ENCODE measurements at regions not wholly inside any gene's neighbourhood (a gene's known extent, or its start where the extent isn't known, plus 50 kb on each side); places are given as distances from the start of the nearest gene placed in this dataset.

DNA sequence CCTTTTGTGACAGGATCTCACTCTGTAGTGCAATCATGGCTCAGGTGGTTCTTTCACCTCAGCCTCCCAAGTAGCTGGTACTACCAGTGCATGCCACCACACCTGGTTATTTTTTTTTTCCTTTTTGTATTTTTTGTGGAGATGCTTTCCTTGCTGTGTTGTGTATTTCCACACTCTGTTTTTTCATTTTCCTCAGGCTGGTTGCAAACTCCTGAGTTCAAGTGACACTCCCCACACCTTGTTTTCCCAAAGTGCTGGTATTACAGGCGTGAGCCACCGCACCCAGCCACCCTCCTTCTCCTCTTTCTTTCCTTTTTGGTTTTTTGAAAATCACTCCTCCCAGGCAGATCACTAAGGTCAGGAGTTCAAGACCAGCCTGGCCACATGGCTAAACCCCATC lies 65.0 kb downstream of the MYCN start:
- H3K9ac ChIP-seq (ENCODE audit: extremely low read depth, insufficient read length, low read length), result no peak overlapping the region
- no peak overlapping the region for H3K4ac ChIP-seq (ENCODE audit: low read depth, low read length)
- Mint-ChIP-seq H3K27me3 (ENCODE audit: low read depth) (peaks cover 7% of the 10 kb centered on the region), H3K4me3 (no peak overlapping the region), H3K4me1 (peaks cover 7 to 9% of the 10 kb centered on the region in 2 experiments), H3K9me3 (peaks cover 4 to 7% of the 10 kb centered on the region in 2 experiments; a peak in 3 of 5 replicates), H3K27ac (no peak overlapping the region), H3K36me3 (ENCODE audit: insufficient read depth in 1 of 3, low read depth in 3 of 3) (peaks cover 0 to 4% (median 0%) of the 10 kb centered on the region in 3 experiments; a peak in 2 of 7 replicates)
- no peaks in the 10 kb centered on the region for H4K20me1 ChIP-seq (ENCODE audit: control insufficient read depth, insufficient read depth, insufficient read length)
- H3K27ac ChIP-seq (ENCODE audit: insufficient read length, low read depth, low read length), result no peak overlapping the region
- H3K18ac ChIP-seq (ENCODE audit: insufficient read length, low read depth, low read length), result no peak overlapping the region
- H3K79me1 ChIP-seq (ENCODE audit: insufficient read depth, low read depth, low read length, poor library complexity, severe bottlenecking), result no peaks in the 10 kb centered on the region
- no CpG with 5 or more reads among the region's 2 CpGs for WGBS (ENCODE audit: extremely low coverage, insufficient read length, low lambda C conversion rate)
- no peak overlapping the region for H2BK15ac ChIP-seq (ENCODE audit: low read depth, low read length)
- no peaks in the 10 kb centered on the region for H3K9me3 ChIP-seq (ENCODE audit: control insufficient read depth, low read depth, low read length)
- no peaks in the 10 kb centered on the region for H3K79me2 ChIP-seq (ENCODE audit: insufficient read depth, low read length)
- H3K23ac ChIP-seq (ENCODE audit: insufficient read length, low read depth, low read length), result no peak overlapping the region
- H3T11ph ChIP-seq (ENCODE audit: low read length), result no peak overlapping the region
- DNase-seq, result no peak
- no peak overlapping the region for H3K14ac ChIP-seq (ENCODE audit: insufficient read depth, low read length)
- H2BK120ac ChIP-seq (ENCODE audit: low read depth, low read length, poor library complexity, severe bottlenecking), result no peak overlapping the region
- no peaks in the 10 kb centered on the region for H3K23me2 ChIP-seq (ENCODE audit: insufficient read length, low read depth, low read length, poor library complexity, severe bottlenecking)
- no peak overlapping the region for H2BK5ac ChIP-seq (ENCODE audit: insufficient read length, low read length)
- no peak overlapping the region for H4K91ac ChIP-seq (ENCODE audit: insufficient read length, low read depth, low read length)
- H3K4me2 ChIP-seq (ENCODE audit: insufficient read depth, insufficient read length, low read length), result no peak overlapping the region
- H3K27me3 ChIP-seq (ENCODE audit: insufficient read depth, low read length), result no peaks in the 10 kb centered on the region
- H3K56ac ChIP-seq (ENCODE audit: insufficient read length, low read depth, low read length), result no peak overlapping the region
- H2BK20ac ChIP-seq (ENCODE audit: low read depth, low read length, poor library complexity, severe bottlenecking), result no peak overlapping the region
- H4K8ac ChIP-seq (replicated peaks; ENCODE audit: insufficient read length, low read depth, low read length), result no peak overlapping the region
- no peak overlapping the region for H2AFZ ChIP-seq (ENCODE audit: low read length)
- H2BK12ac ChIP-seq (ENCODE audit: insufficient read length, low read depth, low read length), result no peak overlapping the region
- H2AK5ac ChIP-seq (ENCODE audit: insufficient read length, low read length), result no peak overlapping the region
- H4K5ac ChIP-seq (ENCODE audit: insufficient read length, low read depth, low read length), result no peak overlapping the region
- H3K4me1 ChIP-seq (ENCODE audit: insufficient read depth, low read length), result no peaks in the 10 kb centered on the region; the same call in 1 of the 2 replicates
- TF ChIP-seq, protein P1, sequence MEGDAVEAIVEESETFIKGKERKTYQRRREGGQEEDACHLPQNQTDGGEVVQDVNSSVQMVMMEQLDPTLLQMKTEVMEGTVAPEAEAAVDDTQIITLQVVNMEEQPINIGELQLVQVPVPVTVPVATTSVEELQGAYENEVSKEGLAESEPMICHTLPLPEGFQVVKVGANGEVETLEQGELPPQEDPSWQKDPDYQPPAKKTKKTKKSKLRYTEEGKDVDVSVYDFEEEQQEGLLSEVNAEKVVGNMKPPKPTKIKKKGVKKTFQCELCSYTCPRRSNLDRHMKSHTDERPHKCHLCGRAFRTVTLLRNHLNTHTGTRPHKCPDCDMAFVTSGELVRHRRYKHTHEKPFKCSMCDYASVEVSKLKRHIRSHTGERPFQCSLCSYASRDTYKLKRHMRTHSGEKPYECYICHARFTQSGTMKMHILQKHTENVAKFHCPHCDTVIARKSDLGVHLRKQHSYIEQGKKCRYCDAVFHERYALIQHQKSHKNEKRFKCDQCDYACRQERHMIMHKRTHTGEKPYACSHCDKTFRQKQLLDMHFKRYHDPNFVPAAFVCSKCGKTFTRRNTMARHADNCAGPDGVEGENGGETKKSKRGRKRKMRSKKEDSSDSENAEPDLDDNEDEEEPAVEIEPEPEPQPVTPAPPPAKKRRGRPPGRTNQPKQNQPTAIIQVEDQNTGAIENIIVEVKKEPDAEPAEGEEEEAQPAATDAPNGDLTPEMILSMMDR (conservative IDR thresholded peaks at IDR 0.05), result no peak

All from H9 (cell line).